ENCODE measurements at regions not wholly inside any gene's neighbourhood (a gene's known extent, or its start where the extent isn't known, plus 50 kb on each side); places are given as distances from the start of the nearest gene placed in this dataset.

- no peak for TF ChIP-seq GATA3 (IDR thresholded peaks at IDR 0.05; ENCODE audit: low read depth, low read length)
- TF ChIP-seq GATA2 (IDR thresholded peaks at IDR 0.05; ENCODE audit: low read depth, low read length) = no peak
Observed at GRCh38 chr4:14125375-14126129, 498.0 kb upstream of the BOD1L1 start.

Data from SH-SY5Y (cell line).